Stromal cell of bone marrow (primary cell): ENCODE measurements at regions not wholly inside any gene's neighbourhood (a gene's known extent, or its start where the extent isn't known, plus 50 kb on each side); places are given as distances from the start of the nearest gene placed in this dataset.

Source experiments
- DNase-seq: peaks from one replicate; pipeline ENCODE4 v3.0.0-alpha.2; 2012; ENCODE audit warnings: low read depth

GRCh38 chr2:157150747-157151146, 106.8 kb upstream of the GALNT5 start:
- DNase-seq = peak; percentile 41

- DNase-seq = no peak
These were observed 105.1 kb upstream of the GALNT5 start for GRCh38 chr2:157152362-157152761.

GRCh38 chr2:157155992-157156391, 101.5 kb upstream of the GALNT5 start:
- no peak for DNase-seq

GRCh38 chr2:157158111-157158510, 99.4 kb upstream of the GALNT5 start:
- no peak for DNase-seq

- no peak for DNase-seq
These were observed 98.1 kb upstream of the GALNT5 start for GRCh38 chr2:157159221-157159934.

GRCh38 chr2:157160111-157160510, 97.4 kb upstream of the GALNT5 start:
- no peak for DNase-seq

- no peak for DNase-seq
These were observed 93.1 kb upstream of the GALNT5 start for GRCh38 chr2:157164370-157164769.

GRCh38 chr2:157164891-157165290, 92.6 kb upstream of the GALNT5 start:
- DNase-seq = no peak

GRCh38 chr2:157168501-157168900, 89.0 kb upstream of the GALNT5 start:
- DNase-seq = no peak

GRCh38 chr2:157169889-157170288, 87.6 kb upstream of the GALNT5 start:
- no peak for DNase-seq

- DNase-seq = no peak
These were observed 87.2 kb upstream of the GALNT5 start for GRCh38 chr2:157170299-157170698.

- no peak for DNase-seq
These were observed 85.3 kb upstream of the GALNT5 start for GRCh38 chr2:157172239-157172638.

- no peak for DNase-seq
These were observed 84.5 kb upstream of the GALNT5 start for GRCh38 chr2:157172866-157173578.

- DNase-seq = peak; percentile 99
These were observed 83.7 kb upstream of the GALNT5 start for GRCh38 chr2:157173740-157174184.

- no peak for DNase-seq
These were observed 83.2 kb upstream of the GALNT5 start for GRCh38 chr2:157174321-157174720.

GRCh38 chr2:157176602-157177001, 80.9 kb upstream of the GALNT5 start:
- DNase-seq = no peak

- no peak for DNase-seq
These were observed 78.6 kb upstream of the GALNT5 start for GRCh38 chr2:157178874-157179273.

GRCh38 chr2:157179324-157180105, 78.0 kb upstream of the GALNT5 start:
- no peak for DNase-seq

- DNase-seq = no peak
These were observed 77.1 kb upstream of the GALNT5 start for GRCh38 chr2:157180359-157180758.

GRCh38 chr2:157181234-157181633, 76.3 kb upstream of the GALNT5 start:
- DNase-seq = no peak

GRCh38 chr2:157182204-157182709, 75.2 kb upstream of the GALNT5 start:
- no peak for DNase-seq

- peak; percentile 92 for DNase-seq
These were observed 74.6 kb upstream of the GALNT5 start for GRCh38 chr2:157182834-157183396.
